HCT116 (cell line): ENCODE measurements at regions not wholly inside any gene's neighbourhood (a gene's known extent, or its start where the extent isn't known, plus 50 kb on each side); places are given as distances from the start of the nearest gene placed in this dataset.

Source experiments
- ATAC-seq: fragments of 200-7000 bp; cut with Tn5 transposase; 2 replicates; pipeline ENCODE4 v1.9.1; 2020; ENCODE audit warnings: mild to moderate bottlenecking, moderate library complexity
- BruUV-seq: library from RNA; stranded (reverse); fragments of 400-500 nt; replicated peaks from 2 replicates; lab custom pipeline; 2021; lab: Mats Ljungman, UMichigan
- CTCF ChIA-PET: fragments of 300-600 bp; sonication (Branson Sonifier 250); formaldehyde crosslinking; loops from one replicate; lab custom pipeline; 2021; ENCODE audit warnings: antibody characterized with exemption; lab: Charles Lee
- POLR2A ChIA-PET: fragments of 300-600, 350-600 bp; sonication (Branson Sonifier 250); formaldehyde crosslinking; loops from one replicate; lab custom pipeline; 2021; ENCODE audit warnings: antibody characterized with exemption; lab: Charles Lee
- RAD21 ChIA-PET, 2 experiments: fragments of 300-600 bp; sonication (Branson Sonifier 250); formaldehyde crosslinking; loops; one replicate each; lab custom pipeline; 2023; ENCODE audit warnings: low total read pairs in 2 of 2; ENCODE audit not compliant: uncharacterized antibody in 2 of 2, unreplicated experiment in 2 of 2, low non-redundant PET in 1 of 2; lab: Charles Lee
- DNase-seq: peaks from one replicate; pipeline ENCODE4 v3.0.0-alpha.2; 2010; ENCODE audit warnings: low read depth, low spot score
- H2AFZ ChIP-seq: fragments of 200-600 bp; shearing (Covaris generic), sonication (generic); 2 replicates; pipeline ENCODE4 v1.6.1; 2017; ENCODE audit warnings: low read depth, mixed run types, mixed read lengths, antibody characterized with exemption, low read length; ENCODE audit not compliant: poor library complexity, severe bottlenecking
- H3K27ac ChIP-seq: 2 replicates; pipeline ENCODE4 v1.5.1; 2012; ENCODE audit warnings: low read depth, low read length
- H3K27me3 ChIP-seq: fragments of 200-600 bp; sonication (generic); 2 replicates; pipeline ENCODE4 v1.6.1; 2016; ENCODE audit warnings: mixed run types, low read length, mixed read lengths; ENCODE audit not compliant: insufficient read depth
- H3K36me3 ChIP-seq, 2 experiments: fragments of 200-500 bp in 1 of 2; fragments of 200-600 bp in 1 of 2; sonication (Bioruptor generic) in 1 of 2; sonication (generic) in 1 of 2; 2 replicates each; pipeline versions ENCODE4 v1.5.1 to v1.6.1; 2014 to 2016; ENCODE audit warnings: low read length in 2 of 2, inconsistent platforms in 1 of 2, mixed read lengths in 1 of 2, mixed run types in 1 of 2; ENCODE audit not compliant: insufficient read depth in 2 of 2, control insufficient read depth in 1 of 2
- H3K4me1 ChIP-seq, 2 experiments: fragments of 200-600 bp in 1 of 2; sonication (generic) in 1 of 2; 2 replicates each; pipeline versions ENCODE4 v1.5.1 to v1.6.1; 2012 to 2017; ENCODE audit warnings: low read length in 2 of 2, inconsistent platforms in 1 of 2, mild to moderate bottlenecking in 1 of 2, mixed read lengths in 1 of 2, mixed run types in 1 of 2, moderate library complexity in 1 of 2; ENCODE audit not compliant: insufficient read depth in 2 of 2, control insufficient read depth in 1 of 2
- H3K4me2 ChIP-seq: fragments of 200-600 bp; sonication (generic); 2 replicates; pipeline ENCODE4 v1.6.1; 2017; ENCODE audit warnings: mixed run types, low read length, mixed read lengths
- H3K4me3 ChIP-seq, 2 experiments: fragments of 200-600 bp in 1 of 2; sonication (generic) in 1 of 2; replicated peaks in 1 of 2; 2 replicates each; pipeline ENCODE4 v1.5.1; 2011 to 2016; ENCODE audit warnings: low read length in 2 of 2, control low read depth in 1 of 2, low read depth in 1 of 2, mild to moderate bottlenecking in 1 of 2, mixed read lengths in 1 of 2, mixed run types in 1 of 2
- H3K79me2 ChIP-seq: fragments of 200-600 bp; sonication (generic); 2 replicates; pipeline ENCODE4 v1.6.1; 2017; ENCODE audit warnings: mild to moderate bottlenecking, mixed run types, low read length, moderate library complexity, mixed read lengths; ENCODE audit not compliant: insufficient read depth
- H3K9ac ChIP-seq: fragments of 200-600 bp; sonication (generic); 2 replicates; pipeline ENCODE4 v1.6.1; 2016; ENCODE audit warnings: low read length, mixed read lengths
- H3K9me2 ChIP-seq: fragments of 200-600 bp; sonication (generic), shearing (Covaris generic); 2 replicates; pipeline ENCODE4 v1.6.1; 2017; ENCODE audit warnings: mixed run types, mild to moderate bottlenecking, moderate library complexity; ENCODE audit not compliant: insufficient read depth
- H3K9me3 ChIP-seq, 2 experiments: fragments of 200-500 bp in 1 of 2; fragments of 200-600 bp in 1 of 2; sonication (Bioruptor generic) in 1 of 2; sonication (generic) in 1 of 2; 2 replicates each; pipeline ENCODE4 v1.6.1; 2014 to 2017; ENCODE audit warnings: low read length in 2 of 2, mixed read lengths in 2 of 2, inconsistent platforms in 1 of 2, low read depth in 1 of 2, mild to moderate bottlenecking in 1 of 2, mixed run types in 1 of 2, moderate library complexity in 1 of 2; ENCODE audit not compliant: control insufficient read depth in 1 of 2, insufficient read depth in 1 of 2
- H4K20me1 ChIP-seq: fragments of 200-600 bp; sonication (generic), shearing (Covaris generic); 2 replicates; pipeline ENCODE4 v1.6.1; 2017; ENCODE audit warnings: mixed run types, mild to moderate bottlenecking, moderate library complexity; ENCODE audit not compliant: insufficient read depth
- EGR1 ChIP-seq: IDR thresholded peaks from 2 replicates; pipeline ENCODE4 v1.6.1; 2012; ENCODE audit warnings: low read depth
- REST ChIP-seq: IDR thresholded peaks from 2 replicates; pipeline ENCODE4 v1.6.1; 2012; ENCODE audit warnings: low read depth
- ZBTB33 ChIP-seq: IDR thresholded peaks from 2 replicates; pipeline ENCODE4 v1.6.1; 2011; ENCODE audit warnings: mild to moderate bottlenecking, low read length, moderate library complexity; ENCODE audit not compliant: insufficient replicate concordance; ENCODE audit errors: extremely low read depth
- intact Hi-C: fragments of 100-400 bp; cut with micrococcal nuclease; formaldehyde crosslinking; loops from 2 replicates; pipeline ENCODE4 v1.10.0; 2022

DNA sequence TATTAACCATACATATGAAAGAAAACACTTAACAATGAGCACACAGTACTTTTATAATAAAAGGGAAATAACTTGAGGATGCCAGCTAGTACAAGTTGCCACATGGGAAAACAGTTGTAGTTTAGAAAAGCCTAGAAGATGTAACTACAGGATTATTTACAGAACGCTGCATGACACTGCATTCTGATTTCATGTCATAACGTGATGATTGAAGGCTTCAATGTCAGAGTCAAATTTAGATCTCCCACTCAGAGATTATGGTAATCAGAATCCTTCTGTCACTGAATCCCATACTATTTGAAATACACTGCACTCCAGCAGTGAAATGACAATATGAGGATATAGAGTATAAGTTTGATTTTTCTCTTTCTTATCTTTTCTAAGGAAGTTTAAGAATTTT, 253.9 kb upstream of the LRRN1 start (continued):
- no peak for TF ChIP-seq REST

DNA sequence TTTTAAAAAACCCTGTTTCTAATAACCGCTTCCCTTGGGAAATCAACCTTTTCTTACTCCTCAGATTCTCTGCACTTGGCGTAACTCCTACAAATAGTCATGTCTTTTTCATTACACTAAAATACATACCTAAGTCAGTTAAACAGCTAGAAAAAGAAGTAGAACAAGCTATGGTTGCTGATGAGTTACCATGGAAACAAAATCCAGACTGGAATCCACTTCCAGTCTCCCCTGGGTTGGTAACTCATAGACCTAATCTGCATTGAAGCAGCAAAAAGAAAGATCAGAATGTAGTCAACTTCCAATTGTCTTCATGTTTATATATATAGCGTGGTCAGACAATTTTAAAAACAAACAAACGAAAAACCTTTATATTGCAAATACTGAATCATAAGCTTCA, 260.8 kb upstream of the LRRN1 start:
- H3K9me3 ChIP-seq: peaks cover 0 to 15% of the 10 kb centered on the region in 2 experiments; a peak in 2 of 4 replicates
- ChIA-PET CTCF (no interaction called here), POLR2A (no interaction called here), RAD21 (no interaction called here)
- no peaks in the 10 kb centered on the region for H4K20me1 ChIP-seq
- intact Hi-C loops: no loop called here
- no peak overlapping the region for H3K27ac ChIP-seq
- H3K4me1 ChIP-seq: no peaks in the 10 kb centered on the region
- H3K9ac ChIP-seq: no peak overlapping the region
- BruUV-seq: no TSS peak
- H3K27me3 ChIP-seq: no peaks in the 10 kb centered on the region
- no peaks in the 10 kb centered on the region for H3K79me2 ChIP-seq
- H3K4me3 ChIP-seq: no peak overlapping the region
- DNase-seq (no peak), ATAC-seq (no peak)
- H3K36me3 ChIP-seq: no peaks in the 10 kb centered on the region
- TF ChIP-seq EGR1: no peak
- TF ChIP-seq ZBTB33: no peak
- no peak overlapping the region for H3K4me2 ChIP-seq
- H3K9me2 ChIP-seq: no peaks in the 10 kb centered on the region
- H2AFZ ChIP-seq: no peak overlapping the region
